ENCODE measurements at regions not wholly inside any gene's neighbourhood (a gene's known extent, or its start where the extent isn't known, plus 50 kb on each side); places are given as distances from the start of the nearest gene placed in this dataset.

- 93% methylated on average over 1 of the region's 1 CpG for WGBS (ENCODE audit: low lambda C conversion rate, missing lambda C conversion rate)
- H3K79me2 ChIP-seq: no peaks in the 10 kb centered on the region
- H3K4me3 ChIP-seq: no peak overlapping the region
- no peaks in the 10 kb centered on the region for H3K4me1 ChIP-seq (ENCODE audit: insufficient read depth)
- no peak overlapping the region for H3K27ac ChIP-seq
- no peaks in the 10 kb centered on the region for H3K9me3 ChIP-seq (ENCODE audit: low read depth)
- H2AFZ ChIP-seq: no peak overlapping the region
- H3K9me2 ChIP-seq (replicated peaks; ENCODE audit: insufficient read depth): no peaks in the 10 kb centered on the region
- TF ChIP-seq EZH2phosphoT487 (IDR thresholded peaks at IDR 0.05; ENCODE audit: low read depth, severe bottlenecking, unreplicated experiment): no peak
- TF ChIP-seq EZH2 (IDR thresholded peaks at IDR 0.05; ENCODE audit: borderline replicate concordance): no peak
- TF ChIP-seq, protein P1, sequence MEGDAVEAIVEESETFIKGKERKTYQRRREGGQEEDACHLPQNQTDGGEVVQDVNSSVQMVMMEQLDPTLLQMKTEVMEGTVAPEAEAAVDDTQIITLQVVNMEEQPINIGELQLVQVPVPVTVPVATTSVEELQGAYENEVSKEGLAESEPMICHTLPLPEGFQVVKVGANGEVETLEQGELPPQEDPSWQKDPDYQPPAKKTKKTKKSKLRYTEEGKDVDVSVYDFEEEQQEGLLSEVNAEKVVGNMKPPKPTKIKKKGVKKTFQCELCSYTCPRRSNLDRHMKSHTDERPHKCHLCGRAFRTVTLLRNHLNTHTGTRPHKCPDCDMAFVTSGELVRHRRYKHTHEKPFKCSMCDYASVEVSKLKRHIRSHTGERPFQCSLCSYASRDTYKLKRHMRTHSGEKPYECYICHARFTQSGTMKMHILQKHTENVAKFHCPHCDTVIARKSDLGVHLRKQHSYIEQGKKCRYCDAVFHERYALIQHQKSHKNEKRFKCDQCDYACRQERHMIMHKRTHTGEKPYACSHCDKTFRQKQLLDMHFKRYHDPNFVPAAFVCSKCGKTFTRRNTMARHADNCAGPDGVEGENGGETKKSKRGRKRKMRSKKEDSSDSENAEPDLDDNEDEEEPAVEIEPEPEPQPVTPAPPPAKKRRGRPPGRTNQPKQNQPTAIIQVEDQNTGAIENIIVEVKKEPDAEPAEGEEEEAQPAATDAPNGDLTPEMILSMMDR (IDR thresholded peaks at IDR 0.05; ENCODE audit: poor library complexity): no peak
- DNase-seq (ENCODE audit: low spot score): no peak
- H4K20me1 ChIP-seq (ENCODE audit: insufficient read depth, poor library complexity, severe bottlenecking): no peaks in the 10 kb centered on the region
- H3K36me3 ChIP-seq (replicated peaks; ENCODE audit: insufficient read depth, low read depth): no peaks in the 10 kb centered on the region
- H3K4me2 ChIP-seq: no peak overlapping the region
- H3K27me3 ChIP-seq: no peaks in the 10 kb centered on the region
These were observed 243.0 kb downstream of the RPRM start for GRCh38 chr2:153235516-153235915.

DNA sequence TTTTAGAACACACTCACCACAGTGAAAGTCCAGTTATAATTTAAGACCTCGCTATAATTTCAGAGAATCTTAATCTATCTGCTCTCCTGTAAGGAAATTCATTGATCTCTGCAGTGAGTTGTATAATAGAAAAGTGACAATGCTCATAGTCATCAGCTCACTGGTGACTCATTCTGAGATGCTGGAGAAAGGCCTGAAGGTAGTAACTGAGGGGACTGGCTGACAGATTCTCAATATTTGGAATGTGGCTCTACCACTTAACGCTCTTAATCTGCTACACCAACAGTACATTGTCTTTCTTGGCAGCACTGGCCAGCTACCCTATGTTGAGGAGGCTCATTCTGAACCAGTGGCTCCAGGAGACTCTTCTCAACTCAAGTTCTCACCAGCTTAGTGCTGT, 246.1 kb downstream of the RPRM start:
- H3K4me3 ChIP-seq: no peak overlapping the region
- no peaks in the 10 kb centered on the region for H3K9me3 ChIP-seq (ENCODE audit: low read depth)
- no peaks in the 10 kb centered on the region for H3K4me1 ChIP-seq (ENCODE audit: insufficient read depth)
- no peaks in the 10 kb centered on the region for H3K36me3 ChIP-seq (replicated peaks; ENCODE audit: insufficient read depth, low read depth)
- no peak for DNase-seq (ENCODE audit: low spot score)
- H3K27me3 ChIP-seq: no peaks in the 10 kb centered on the region
- no peak overlapping the region for H2AFZ ChIP-seq
- TF ChIP-seq EZH2 (IDR thresholded peaks at IDR 0.05; ENCODE audit: borderline replicate concordance) (no peak), EZH2phosphoT487 (IDR thresholded peaks at IDR 0.05; ENCODE audit: low read depth, severe bottlenecking, unreplicated experiment) (no peak)
- TF ChIP-seq, protein P1 (IDR thresholded peaks at IDR 0.05; ENCODE audit: poor library complexity): no peak
- no peaks in the 10 kb centered on the region for H3K79me2 ChIP-seq
- WGBS (ENCODE audit: low lambda C conversion rate, missing lambda C conversion rate): 77% methylated on average over 2 of the region's 2 CpGs
- H4K20me1 ChIP-seq (ENCODE audit: insufficient read depth, poor library complexity, severe bottlenecking): no peaks in the 10 kb centered on the region
- H3K27ac ChIP-seq: no peak overlapping the region
- no peak overlapping the region for H3K4me2 ChIP-seq
- H3K9me2 ChIP-seq (replicated peaks; ENCODE audit: insufficient read depth): no peaks in the 10 kb centered on the region

DNA sequence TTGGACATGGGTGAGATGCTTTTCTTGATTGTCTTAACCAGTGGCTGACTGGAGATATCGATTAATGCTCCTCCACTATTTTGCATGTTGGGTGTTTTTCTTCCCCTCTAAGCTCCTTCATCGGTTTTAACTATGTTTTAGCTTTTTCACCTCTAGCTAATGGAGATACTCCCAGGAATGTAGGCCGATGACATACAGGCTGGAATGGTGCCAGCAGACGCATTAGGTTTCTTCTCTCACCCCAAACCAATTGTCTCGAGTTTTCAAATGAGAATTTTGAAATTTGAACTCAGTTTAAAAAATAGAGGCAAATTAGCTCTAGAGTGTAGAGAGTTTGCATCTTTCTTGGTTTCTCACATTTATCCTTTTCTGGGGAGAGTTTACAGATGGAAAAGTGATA, 247.6 kb downstream of the RPRM start:
- Histone ChIP-seq H4K20me1 (ENCODE audit: insufficient read depth, poor library complexity, severe bottlenecking) (no peaks in the 10 kb centered on the region), H3K4me3 (no peak overlapping the region), H3K27me3 (no peaks in the 10 kb centered on the region), H3K4me1 (ENCODE audit: insufficient read depth) (no peaks in the 10 kb centered on the region), H3K79me2 (no peaks in the 10 kb centered on the region), H3K9me3 (ENCODE audit: low read depth) (no peaks in the 10 kb centered on the region), H2AFZ (no peak overlapping the region), H3K36me3 (replicated peaks; ENCODE audit: insufficient read depth, low read depth) (no peaks in the 10 kb centered on the region), H3K4me2 (no peak overlapping the region), H3K9me2 (replicated peaks; ENCODE audit: insufficient read depth) (no peaks in the 10 kb centered on the region), H3K27ac (no peak overlapping the region)
- 71% methylated on average over 5 of the region's 5 CpGs for WGBS (ENCODE audit: low lambda C conversion rate, missing lambda C conversion rate)
- no peak for DNase-seq (ENCODE audit: low spot score)
- TF ChIP-seq EZH2 (IDR thresholded peaks at IDR 0.05; ENCODE audit: borderline replicate concordance): no peak

- TF ChIP-seq EZH2 (IDR thresholded peaks at IDR 0.05; ENCODE audit: borderline replicate concordance) (no peak), EZH2phosphoT487 (IDR thresholded peaks at IDR 0.05; ENCODE audit: low read depth, severe bottlenecking, unreplicated experiment) (no peak)
- TF ChIP-seq, protein P1 (IDR thresholded peaks at IDR 0.05; ENCODE audit: poor library complexity): no peak
- no peak for DNase-seq (ENCODE audit: low spot score)
- H3K27me3 ChIP-seq: no peaks in the 10 kb centered on the region
These were observed 249.7 kb downstream of the RPRM start for GRCh38 chr2:153228904-153229303.

More at GRCh38 chr2:153228904-153229303, 249.7 kb downstream of the RPRM start:
- H3K4me3 ChIP-seq: no peak overlapping the region
- no peak overlapping the region for H2AFZ ChIP-seq
- no peaks in the 10 kb centered on the region for H4K20me1 ChIP-seq (ENCODE audit: insufficient read depth, poor library complexity, severe bottlenecking)
- H3K4me2 ChIP-seq: no peak overlapping the region
- H3K9me3 ChIP-seq (ENCODE audit: low read depth): no peaks in the 10 kb centered on the region
- no peaks in the 10 kb centered on the region for H3K79me2 ChIP-seq
- no peak overlapping the region for H3K27ac ChIP-seq
- no peaks in the 10 kb centered on the region for H3K36me3 ChIP-seq (replicated peaks; ENCODE audit: insufficient read depth, low read depth)
- no peaks in the 10 kb centered on the region for H3K9me2 ChIP-seq (replicated peaks; ENCODE audit: insufficient read depth)
- H3K4me1 ChIP-seq (ENCODE audit: insufficient read depth): no peaks in the 10 kb centered on the region
